HEK293T (cell line): ENCODE measurements at regions not wholly inside any gene's neighbourhood (a gene's known extent, or its start where the extent isn't known, plus 50 kb on each side); places are given as distances from the start of the nearest gene placed in this dataset.

ENCODE experiments used
- CTCF ChIA-PET: fragments of 350-600 bp; formaldehyde crosslinking; extraction: SDS; loops from one replicate; lab custom pipeline; 2021; ENCODE audit warnings: antibody characterized with exemption, inconsistent platforms; lab: Yijun Ruan, JAX
- POLR2A ChIA-PET: fragments of 350-600 bp; formaldehyde crosslinking; extraction: SDS; loops from one replicate; lab custom pipeline; 2020; ENCODE audit warnings: antibody characterized with exemption, inconsistent platforms; lab: Yijun Ruan, JAX
- DNase-seq: peaks from one replicate; pipeline ENCODE4 v3.0.0; 2012; ENCODE audit warnings: mixed read lengths; ENCODE audit errors: extremely low spot score
- BHLHE40 ChIP-seq: fragments of 450-650 bp; IDR thresholded peaks from 2 replicates; pipeline ENCODE4 v1.6.1; 2016; ENCODE audit warnings: mild to moderate bottlenecking, moderate library complexity, borderline replicate concordance
- FOXA1 ChIP-seq: fragments of 450-650 bp; IDR thresholded peaks from 2 replicates; pipeline ENCODE4 v1.6.1; 2016; ENCODE audit warnings: mild to moderate bottlenecking
- HDGF ChIP-seq: fragments of 450-650 bp; IDR thresholded peaks from 2 replicates; pipeline ENCODE4 v1.6.1; 2017; ENCODE audit warnings: antibody characterized with exemption, borderline replicate concordance
- TARDBP ChIP-seq: fragments of 450-650 bp; IDR thresholded peaks from 2 replicates; pipeline ENCODE4 v1.6.1; 2016

GRCh38 chr6:130776287-130776925, 50.8 kb upstream of the SMLR1 start:
- DNase-seq: no peak
- no peak for TF ChIP-seq HDGF
- no peak for TF ChIP-seq BHLHE40
- TF ChIP-seq TARDBP: no peak
- no peak for TF ChIP-seq FOXA1
- CTCF ChIA-PET: no interaction called here
- POLR2A ChIA-PET: no interaction called here
